IMR-90 (cell line): ENCODE measurements at regions not wholly inside any gene's neighbourhood (a gene's known extent, or its start where the extent isn't known, plus 50 kb on each side); places are given as distances from the start of the nearest gene placed in this dataset.

Experiments used
- ATAC-seq: fragments of 200-7000 bp; cut with Tn5 transposase; 2 replicates; pipeline ENCODE4 v1.9.1; 2020; ENCODE audit warnings: low read depth, mild to moderate bottlenecking, moderate library complexity
- BruUV-seq: library from RNA; stranded (reverse); fragments of 400-500 nt; replicated peaks from 2 replicates; lab custom pipeline; 2021; lab: Mats Ljungman, UMichigan
- CTCF ChIA-PET: fragments of 300-600 bp; formaldehyde crosslinking; extraction: SDS; loops from one replicate; lab custom pipeline; 2021; ENCODE audit warnings: antibody characterized with exemption; lab: Yijun Ruan, JAX
- POLR2A ChIA-PET: fragments of 300-600 bp; sonication (Branson Sonifier 250); formaldehyde crosslinking; loops from one replicate; lab custom pipeline; 2022; ENCODE audit warnings: antibody characterized with exemption; ENCODE audit not compliant: unreplicated experiment; lab: Charles Lee
- DNase-seq: peaks from one replicate; pipeline ENCODE4 v3.0.0; 2013
- H2AFZ ChIP-seq: replicated peaks from 2 replicates; pipeline ENCODE3; 2013; ENCODE audit warnings: low read length, mild to moderate bottlenecking; ENCODE audit not compliant: poor library complexity
- H2AK5ac ChIP-seq: 2 replicates; pipeline ENCODE4 v1.6.1; 2013; ENCODE audit warnings: low read depth, low read length, inconsistent platforms
- H2AK9ac ChIP-seq: replicated peaks from 2 replicates; pipeline ENCODE3; 2013; ENCODE audit warnings: mild to moderate bottlenecking, low read depth, low read length, moderate library complexity; ENCODE audit not compliant: poor library complexity
- H2BK120ac ChIP-seq: 2 replicates; pipeline ENCODE4 v1.6.1; 2013; ENCODE audit warnings: low read depth, low read length, inconsistent platforms
- H2BK15ac ChIP-seq: 3 replicates; pipeline ENCODE4 v1.6.1; 2013; ENCODE audit warnings: low read depth, low read length, inconsistent platforms
- H2BK20ac ChIP-seq: 2 replicates; pipeline ENCODE4 v1.6.1; 2013; ENCODE audit warnings: low read depth, mild to moderate bottlenecking, inconsistent platforms, low read length, moderate library complexity
- H2BK5ac ChIP-seq: 2 replicates; pipeline ENCODE4 v1.6.1; 2013; ENCODE audit warnings: mild to moderate bottlenecking, low read depth, low read length, inconsistent platforms; ENCODE audit not compliant: poor library complexity, severe bottlenecking
- H3K14ac ChIP-seq: replicated peaks from 2 replicates; pipeline ENCODE4 v1.6.1; 2013; ENCODE audit warnings: low read depth, low read length, inconsistent platforms
- H3K18ac ChIP-seq: 2 replicates; pipeline ENCODE4 v1.6.1; 2013; ENCODE audit warnings: low read depth, low read length, control low read depth
- H3K23ac ChIP-seq: 2 replicates; pipeline ENCODE4 v1.6.1; 2013; ENCODE audit warnings: low read depth, low read length, inconsistent platforms
- H3K27ac ChIP-seq: 2 replicates; pipeline ENCODE4 v1.5.1; 2013; ENCODE audit warnings: mild to moderate bottlenecking, control low read depth, low read length; ENCODE audit not compliant: insufficient read depth
- H3K27me3 ChIP-seq: 2 replicates; pipeline ENCODE4 v1.6.1; 2013; ENCODE audit warnings: low read length; ENCODE audit not compliant: control insufficient read depth, insufficient read depth
- H3K36me3 ChIP-seq: 2 replicates; pipeline ENCODE4 v1.6.1; 2013; ENCODE audit warnings: low read length, mixed read lengths; ENCODE audit not compliant: control insufficient read depth, insufficient read depth
- H3K4ac ChIP-seq: 2 replicates; pipeline ENCODE4 v1.6.1; 2013; ENCODE audit warnings: low read depth, low read length, inconsistent platforms
- H3K4me1 ChIP-seq: 2 replicates; pipeline ENCODE4 v1.6.1; 2013; ENCODE audit warnings: low read length, mixed read lengths; ENCODE audit not compliant: control insufficient read depth, insufficient read depth
- H3K4me2 ChIP-seq: 2 replicates; pipeline ENCODE4 v1.6.1; 2013; ENCODE audit warnings: low read depth, mild to moderate bottlenecking, control low read depth, low read length, moderate library complexity
- H3K4me3 ChIP-seq: 2 replicates; pipeline ENCODE4 v1.5.1; 2013; ENCODE audit warnings: low read depth, mild to moderate bottlenecking, control low read depth, low read length, moderate library complexity; ENCODE audit not compliant: insufficient read depth
- H3K56ac ChIP-seq: 2 replicates; pipeline ENCODE4 v1.6.1; 2013; ENCODE audit warnings: low read length, inconsistent platforms; ENCODE audit not compliant: insufficient read depth; ENCODE audit errors: extremely low read depth
- H3K79me1 ChIP-seq, 2 experiments: 2 replicates each; pipeline ENCODE4 v1.6.1; 2013; ENCODE audit warnings: low read length in 2 of 2, inconsistent platforms in 1 of 2, low read depth in 1 of 2
- H3K9ac ChIP-seq: 2 replicates; pipeline ENCODE4 v1.6.1; 2013; ENCODE audit warnings: low read depth, low read length, control low read depth
- H3K9me1 ChIP-seq: 2 replicates; pipeline ENCODE4 v1.6.1; 2013; ENCODE audit warnings: low read length, inconsistent platforms; ENCODE audit not compliant: insufficient read depth
- H3K9me3 ChIP-seq: 2 replicates; pipeline ENCODE4 v1.6.1; 2013; ENCODE audit warnings: low read length; ENCODE audit not compliant: control insufficient read depth, insufficient read depth
- H4K20me1 ChIP-seq: 2 replicates; pipeline ENCODE4 v1.6.1; 2013; ENCODE audit warnings: low read length, inconsistent platforms; ENCODE audit not compliant: insufficient read depth
- H4K5ac ChIP-seq: 2 replicates; pipeline ENCODE4 v1.6.1; 2013; ENCODE audit warnings: mild to moderate bottlenecking, low read depth, low read length, control low read depth
- H4K8ac ChIP-seq, 2 experiments: 2 replicates each; pipeline ENCODE4 v1.6.1; 2013; ENCODE audit warnings: low read depth in 2 of 2, low read length in 2 of 2, control low read depth in 1 of 2, inconsistent platforms in 1 of 2
- H4K91ac ChIP-seq: 2 replicates; pipeline ENCODE4 v1.6.1; 2013; ENCODE audit warnings: low read depth, low read length, inconsistent platforms; ENCODE audit not compliant: insufficient read depth
- BHLHE40 ChIP-seq: fragments of 150-350 bp; IDR thresholded peaks from 2 replicates; pipeline ENCODE4 v1.6.1; 2016; ENCODE audit warnings: mild to moderate bottlenecking, low read depth, low read length
- FOS ChIP-seq: fragments of 150-350 bp; IDR thresholded peaks from 2 replicates; pipeline ENCODE4 v1.6.1; 2016; ENCODE audit warnings: low read depth, low read length
- POLR2A ChIP-seq: IDR thresholded peaks from 2 replicates; pipeline ENCODE4 v1.6.1; 2012; ENCODE audit warnings: mild to moderate bottlenecking, low read depth, low read length
- RAD21 ChIP-seq: IDR thresholded peaks from 2 replicates; pipeline ENCODE4 v1.6.1; 2012; ENCODE audit warnings: low read length, improper control_type of control experiment
- SMC3 ChIP-seq: fragments of 150-350 bp; IDR thresholded peaks from 2 replicates; pipeline ENCODE4 v1.6.1; 2016; ENCODE audit warnings: low read depth, mild to moderate bottlenecking, antibody characterized with exemption, low read length, moderate library complexity
- WGBS, 2 experiments: methylation state at CpG; one replicate each; pipeline versions ENCODE4 v1.1.5 to v1.1.7; 2013; ENCODE audit warnings: missing lambda C conversion rate in 2 of 2; ENCODE audit not compliant: insufficient read length in 1 of 2; ENCODE audit errors: extremely low coverage in 2 of 2; 5-methylcytosine and 5-hydroxymethylcytosine counted together
- dilution Hi-C: fragments of 300-500 bp; cut with HindIII; formaldehyde crosslinking; loops from one replicate; pipeline ENCODE4 v1.14.3; 2018; ENCODE audit warnings: low sequenced_read_pairs; ENCODE audit not compliant: unreplicated experiment
- in situ Hi-C: fragments of 300-500 bp; cut with MboI; formaldehyde crosslinking; loops from 3 replicates; pipeline ENCODE4 v1.14.3; 2019; ENCODE audit warnings: low sequenced_read_pairs, inconsistent platforms, mixed read lengths
- intact Hi-C: fragments of 100-400 bp; cut with micrococcal nuclease; formaldehyde crosslinking; loops from 2 replicates; pipeline ENCODE4 v1.10.0; 2022
- TF ChIP-seq, protein P1 (sequence below): fragments of 150-350 bp; IDR thresholded peaks from 2 replicates; pipeline ENCODE4 v1.6.1; 2017; ENCODE audit warnings: mild to moderate bottlenecking, antibody characterized with exemption, low read length, low read depth

DNA sequence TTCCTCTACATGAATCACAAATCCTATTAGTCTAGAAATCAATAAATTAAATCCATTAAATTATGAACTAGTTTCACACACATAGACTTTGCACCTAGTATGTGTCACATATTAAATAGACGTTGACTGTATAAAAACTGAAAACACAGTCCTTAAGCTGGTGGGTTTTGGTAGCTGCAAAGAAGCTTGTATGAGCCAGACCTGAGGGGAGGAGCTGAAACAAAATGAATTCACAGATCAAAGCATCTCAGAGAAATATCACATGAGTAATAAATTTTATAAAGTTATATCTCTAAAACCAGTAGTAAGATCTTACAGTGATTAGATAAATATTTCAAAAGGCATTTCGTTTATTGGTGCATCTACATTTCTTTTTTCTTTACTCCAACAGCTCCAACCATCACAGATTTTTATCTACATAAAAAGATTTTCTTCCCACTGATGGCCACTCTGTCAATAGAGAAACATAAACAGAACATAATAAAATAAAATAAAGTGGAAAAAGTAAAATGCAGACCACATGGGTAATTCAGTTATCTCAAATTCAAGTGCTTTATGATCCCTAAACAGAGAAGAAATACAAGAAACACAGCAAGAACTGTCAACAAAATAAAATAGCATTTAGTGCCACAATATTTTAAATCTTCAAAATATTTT, 420.0 kb upstream of the CYRIA start:
- Histone ChIP-seq H2BK120ac (no peak overlapping the region), H3K9ac (no peak overlapping the region)

More for the DNA sequence above, 420.0 kb upstream of the CYRIA start:
- Histone ChIP-seq H2BK15ac (no peak overlapping the region), H3K36me3 (no peaks in the 10 kb centered on the region), H3K14ac (no peak overlapping the region), H2AFZ (no peak overlapping the region), H3K27ac (no peak overlapping the region), H3K4ac (no peak overlapping the region), H3K9me1 (no peaks in the 10 kb centered on the region), H3K4me1 (no peaks in the 10 kb centered on the region), H2AK9ac (no peak overlapping the region), H4K91ac (no peak overlapping the region), H3K9me3 (peaks cover 2% of the 10 kb centered on the region; the same call in 1 of the 2 replicates), H3K56ac (no peak overlapping the region), H3K18ac (no peak overlapping the region), H3K23ac (no peak overlapping the region), H2AK5ac (no peak overlapping the region), H2BK20ac (no peak overlapping the region), H3K4me3 (no peak overlapping the region), H3K27me3 (no peaks in the 10 kb centered on the region), H3K4me2 (no peak overlapping the region), H4K8ac (no peak overlapping the region), H2BK5ac (no peak overlapping the region), H4K20me1 (no peaks in the 10 kb centered on the region), H3K79me1 (no peaks in the 10 kb centered on the region), H4K5ac (no peak overlapping the region)
- BruUV-seq = no TSS peak
- DNase-seq = no peak
- ChIA-PET CTCF (interaction anchor here (0.6 kb wide), 1 partner anchor 168 kb away, joined by 3 read pairs; no protein-coding TSS in a partner anchor), POLR2A (no interaction called here)
- intact Hi-C loops (no loop called here), dilution Hi-C loops (no loop called here), in situ Hi-C loops (no loop called here)
- no peak for ATAC-seq
- TF ChIP-seq BHLHE40 = no peak
- TF ChIP-seq, protein P1, sequence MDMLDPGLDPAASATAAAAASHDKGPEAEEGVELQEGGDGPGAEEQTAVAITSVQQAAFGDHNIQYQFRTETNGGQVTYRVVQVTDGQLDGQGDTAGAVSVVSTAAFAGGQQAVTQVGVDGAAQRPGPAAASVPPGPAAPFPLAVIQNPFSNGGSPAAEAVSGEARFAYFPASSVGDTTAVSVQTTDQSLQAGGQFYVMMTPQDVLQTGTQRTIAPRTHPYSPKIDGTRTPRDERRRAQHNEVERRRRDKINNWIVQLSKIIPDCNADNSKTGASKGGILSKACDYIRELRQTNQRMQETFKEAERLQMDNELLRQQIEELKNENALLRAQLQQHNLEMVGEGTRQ = no peak
- TF ChIP-seq RAD21 = no peak
- no peak for TF ChIP-seq POLR2A
- no peak for TF ChIP-seq FOS
- TF ChIP-seq SMC3 = no peak
- no CpG with 5 or more reads among the region's 2 CpGs for WGBS, 2 experiments
